Heart right ventricle (tissue), 16 donors: ENCODE measurements at regions not wholly inside any gene's neighbourhood (a gene's known extent, or its start where the extent isn't known, plus 50 kb on each side); places are given as distances from the start of the nearest gene placed in this dataset.

Source experiments
- ATAC-seq, 8 donors: fragments of 200-7000 bp; cut with Tn5 transposase; one replicate each; pipeline ENCODE4 v1.9.1; 2020; ENCODE audit warnings: mild to moderate bottlenecking in 8 of 8, moderate library complexity in 8 of 8, moderate number of reproducible peaks in 1 of 8
- DNase-seq, 2 donors: peaks; one replicate each; pipeline ENCODE4 v3.0.0-alpha.2; 2020
- H3K27ac ChIP-seq, 10 donors: fragments of 200-600 bp; sonication (generic) in 2 of 10; one replicate each; pipeline versions ENCODE4 v1.5.0 to v1.8.0; 2020 to 2022; ENCODE audit warnings: mild to moderate bottlenecking in 3 of 10
- H3K27me3 ChIP-seq, 7 donors: fragments of 200-600 bp; one replicate each; pipeline ENCODE4 v1.8.0; 2021 to 2022; ENCODE audit warnings: mild to moderate bottlenecking in 2 of 7
- H3K36me3 ChIP-seq, 9 donors: fragments of 200-600 bp; sonication (generic) in 1 of 9; one replicate each; pipeline versions ENCODE4 v1.5.0 to v1.8.0; 2020 to 2022; ENCODE audit warnings: mild to moderate bottlenecking in 2 of 9
- H3K4me1 ChIP-seq, 9 donors: fragments of 200-600 bp; sonication (generic) in 1 of 9; one replicate each; pipeline versions ENCODE4 v1.5.0 to v1.8.0; 2020 to 2022; ENCODE audit warnings: mild to moderate bottlenecking in 4 of 9
- H3K4me3 ChIP-seq, 10 donors: fragments of 200-600 bp; sonication (generic) in 2 of 10; one replicate each; pipeline versions ENCODE4 v1.5.0 to v1.8.0; 2020 to 2022; ENCODE audit warnings: mild to moderate bottlenecking in 7 of 10, moderate library complexity in 2 of 10
- H3K9me3 ChIP-seq, 11 donors: fragments of 200-600 bp in 10 of 11; sonication (generic) in 2 of 11; one replicate each; pipeline versions ENCODE4 v1.5.0 to v1.8.0; 2013 to 2022; ENCODE audit warnings: mild to moderate bottlenecking in 2 of 11, control low read depth in 1 of 11, moderate library complexity in 1 of 11
- WGBS, 2 donors: extraction: QIAGEN DNeasy Blood & Tissue Kit; methylation state at CpG; one replicate each; pipeline ENCODE4 v1.1.7; 2013; ENCODE audit warnings: inconsistent platforms in 1 of 2; 5-methylcytosine and 5-hydroxymethylcytosine counted together
- intact Hi-C, 10 donors: fragments of 100-400 bp; cut with DNase I; formaldehyde crosslinking; loops; one replicate each; pipeline versions ENCODE4 v1.11.1 to v1.14.2; 2022
- TF ChIP-seq, protein P1 (sequence below), 9 donors: fragments of 200-600 bp; sonication (generic) in 2 of 9; IDR thresholded peaks; one replicate each; pipeline versions ENCODE4 v1.5.0 to v1.8.0; 2021 to 2022; ENCODE audit warnings: antibody characterized with exemption in 9 of 9, mild to moderate bottlenecking in 5 of 9, moderate library complexity in 1 of 9
- donor health status: Arrhythmogenic right ventricular cardiomyopathy.
- donor health status: ischemic (EF 13 %, LVEDD 7.1; RV severe dilation, severe dysfunction).
- donor health status: healthy with polysubstance abuse.
- donor health status: DM: no; HTN: yes; CAD: no.
- donor health status: DM: no; HTN: no; CAD: no.
- donor health status: ischemic (EF 25% LVEDD 6.9; RV normal size, moderate dysfunction).
- donor health status: ischemic (EF 25% LVEDD 5.7; RV mildly dilated, moderate dysfunction).
- donor health status: healthy.
- donor health status: DM: yes; HTN: yes; CAD: no.
- donor health status: Ischemic cardiomyopathy.
- donor health status: ischemic (EF 35%, LVEDD 5.7; RV mildly dilated, moderate dysfunction).
- donor health status: nonischemic (EF 11% LVEDD 7.7; RV severe dilation, severe dysfunction).
- donor health status: DM: yes; HTN: yes; CAD: no.
- donor health status: PGD.
- donor health status: ischemic (EF 29% LVEDD 5.4; RV normal size, mild dysfunction).
- donor health status: nonischemic (EF 23%, LVEDD 6.1; RV moderate dilation, normal function).

DNA sequence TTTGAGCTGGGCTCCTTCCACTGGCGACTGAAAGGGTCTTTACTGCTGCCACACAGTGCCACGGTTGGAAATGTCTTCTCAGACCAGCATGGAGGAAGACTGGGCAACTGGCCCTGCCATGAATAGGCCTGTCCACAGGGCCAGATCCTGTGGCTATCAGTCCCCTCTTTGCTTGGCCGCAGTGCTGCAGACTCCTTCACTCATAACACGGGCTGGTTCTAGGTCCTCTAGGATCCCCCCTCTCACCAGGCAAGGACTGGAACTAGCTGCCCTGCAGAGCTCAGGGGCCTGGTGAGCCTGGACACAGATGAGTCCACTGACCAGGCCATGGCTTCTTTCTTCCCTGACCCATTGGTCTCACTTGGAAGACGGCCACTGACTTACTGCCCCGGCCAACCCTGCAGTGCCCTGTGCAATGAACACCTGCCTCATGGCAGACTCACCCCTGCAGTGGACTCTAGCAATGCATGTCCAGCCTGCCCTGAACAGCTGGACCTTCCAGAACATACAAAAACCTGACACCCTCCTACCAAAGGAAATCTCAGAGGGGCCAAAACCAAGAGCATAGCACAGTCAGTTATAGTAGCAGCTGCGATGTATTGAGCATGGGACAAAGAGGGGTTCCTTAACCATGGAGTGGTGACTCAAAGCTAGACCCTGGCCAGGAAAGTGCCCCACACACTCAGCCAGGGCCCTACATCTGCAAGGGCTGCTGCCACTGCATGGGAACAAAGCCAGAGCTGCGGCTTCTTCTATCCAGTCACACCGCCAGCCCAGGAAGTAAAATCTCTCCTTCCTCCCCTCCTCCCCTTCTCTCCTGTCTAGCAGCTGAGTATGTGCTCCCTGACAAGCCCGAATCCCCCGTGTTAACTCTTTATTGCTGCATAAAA, 72.1 kb upstream of the ITGA11 start:
- Histone ChIP-seq H3K4me3 (no peak overlapping the region), H3K9me3 (no peaks in the 10 kb centered on the region), H3K4me1 (peaks cover 0 to 8% (median 0%) of the 10 kb centered on the region in 9 donors), H3K27me3 (peaks cover 0 to 5% (median 0%) of the 10 kb centered on the region in 7 donors), H3K27ac (no peak overlapping the region), H3K36me3 (no peaks in the 10 kb centered on the region)
- intact Hi-C loops, result no loop called here
- 69 to 72% methylated on average over 11 of the region's 11 CpGs for WGBS, 2 donors
- TF ChIP-seq, protein P1, sequence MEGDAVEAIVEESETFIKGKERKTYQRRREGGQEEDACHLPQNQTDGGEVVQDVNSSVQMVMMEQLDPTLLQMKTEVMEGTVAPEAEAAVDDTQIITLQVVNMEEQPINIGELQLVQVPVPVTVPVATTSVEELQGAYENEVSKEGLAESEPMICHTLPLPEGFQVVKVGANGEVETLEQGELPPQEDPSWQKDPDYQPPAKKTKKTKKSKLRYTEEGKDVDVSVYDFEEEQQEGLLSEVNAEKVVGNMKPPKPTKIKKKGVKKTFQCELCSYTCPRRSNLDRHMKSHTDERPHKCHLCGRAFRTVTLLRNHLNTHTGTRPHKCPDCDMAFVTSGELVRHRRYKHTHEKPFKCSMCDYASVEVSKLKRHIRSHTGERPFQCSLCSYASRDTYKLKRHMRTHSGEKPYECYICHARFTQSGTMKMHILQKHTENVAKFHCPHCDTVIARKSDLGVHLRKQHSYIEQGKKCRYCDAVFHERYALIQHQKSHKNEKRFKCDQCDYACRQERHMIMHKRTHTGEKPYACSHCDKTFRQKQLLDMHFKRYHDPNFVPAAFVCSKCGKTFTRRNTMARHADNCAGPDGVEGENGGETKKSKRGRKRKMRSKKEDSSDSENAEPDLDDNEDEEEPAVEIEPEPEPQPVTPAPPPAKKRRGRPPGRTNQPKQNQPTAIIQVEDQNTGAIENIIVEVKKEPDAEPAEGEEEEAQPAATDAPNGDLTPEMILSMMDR (IDR thresholded peaks at IDR 0.05), result no peak
- no peak for DNase-seq
- ATAC-seq, result no peak

DNA sequence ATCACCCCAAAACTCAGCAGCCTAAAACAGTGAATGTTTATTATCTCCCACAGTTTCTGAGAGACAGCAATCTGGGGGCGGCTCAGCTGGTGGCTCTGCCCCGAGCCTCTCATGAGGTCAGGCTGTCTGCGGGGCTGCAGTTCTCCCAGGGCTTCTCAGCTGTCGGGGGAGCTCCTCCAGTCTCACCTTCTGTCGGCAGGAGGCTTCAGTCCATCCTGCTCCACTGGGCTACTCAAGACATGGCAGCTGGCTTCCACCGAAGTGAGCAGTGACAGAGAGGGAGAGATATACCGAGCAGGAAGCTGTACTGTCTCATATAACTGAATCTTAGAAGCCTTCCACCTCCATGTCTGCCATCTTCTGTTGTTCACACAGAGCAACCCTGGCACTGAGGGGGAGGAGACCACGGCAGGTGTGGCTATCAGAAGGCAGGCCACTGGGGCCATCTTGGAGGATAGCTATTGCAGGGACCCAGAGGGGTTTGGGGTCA, 72.8 kb upstream of the ITGA11 start:
- H3K4me1 ChIP-seq, result peaks cover 0 to 8% (median 0%) of the 10 kb centered on the region in 9 donors
- WGBS, 2 donors, result 50 to 54% methylated on average over 8 of the region's 8 CpGs
- H3K4me3 ChIP-seq, result no peak overlapping the region

DNA sequence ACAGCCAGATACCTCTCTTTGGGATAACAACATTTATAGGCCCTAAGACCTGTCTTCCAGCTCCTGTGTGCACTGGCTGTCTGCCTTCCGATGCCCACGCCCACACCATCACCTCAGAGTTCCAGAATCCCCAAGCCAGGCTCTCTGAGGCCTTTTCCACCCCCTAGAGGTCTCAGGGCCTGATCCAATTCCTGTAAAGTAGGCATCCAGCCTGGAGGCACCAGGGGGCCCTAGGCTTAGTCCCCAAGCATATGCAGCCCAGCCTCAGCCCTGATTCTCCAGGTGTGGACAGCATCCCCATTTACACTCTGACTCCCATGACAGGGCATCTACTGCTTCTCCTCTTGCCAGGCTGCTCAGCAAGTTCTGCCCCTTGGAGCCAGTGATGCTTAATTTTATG, 72.7 kb upstream of the CORO2B start:
- TF ChIP-seq, protein P1 (IDR thresholded peaks at IDR 0.05), result no peak
- no peaks in the 10 kb centered on the region for H3K36me3 ChIP-seq
- peaks cover 0 to 5% (median 0%) of the 10 kb centered on the region in 7 donors for H3K27me3 ChIP-seq
- peaks cover 0 to 12% (median 4%) of the 10 kb centered on the region in 9 donors for H3K4me1 ChIP-seq
- intact Hi-C loops, result no loop called here
- H3K9me3 ChIP-seq, result no peaks in the 10 kb centered on the region
- ATAC-seq, result no peak
- H3K4me3 ChIP-seq, result no peak overlapping the region
- H3K27ac ChIP-seq, result no peak overlapping the region
- DNase-seq, result no peak
- WGBS, 2 donors, result 93 to 97% methylated on average over 2 of the region's 2 CpGs

More for the DNA sequence above, 72.8 kb upstream of the ITGA11 start:
- no peak overlapping the region for H3K27ac ChIP-seq
- DNase-seq (no peak), ATAC-seq (no peak)
- peaks cover 0 to 5% (median 0%) of the 10 kb centered on the region in 7 donors for H3K27me3 ChIP-seq
- intact Hi-C loops, result no loop called here
- TF ChIP-seq, protein P1 (IDR thresholded peaks at IDR 0.05), result no peak
- H3K36me3 ChIP-seq, result no peaks in the 10 kb centered on the region
- H3K9me3 ChIP-seq, result no peaks in the 10 kb centered on the region

DNA sequence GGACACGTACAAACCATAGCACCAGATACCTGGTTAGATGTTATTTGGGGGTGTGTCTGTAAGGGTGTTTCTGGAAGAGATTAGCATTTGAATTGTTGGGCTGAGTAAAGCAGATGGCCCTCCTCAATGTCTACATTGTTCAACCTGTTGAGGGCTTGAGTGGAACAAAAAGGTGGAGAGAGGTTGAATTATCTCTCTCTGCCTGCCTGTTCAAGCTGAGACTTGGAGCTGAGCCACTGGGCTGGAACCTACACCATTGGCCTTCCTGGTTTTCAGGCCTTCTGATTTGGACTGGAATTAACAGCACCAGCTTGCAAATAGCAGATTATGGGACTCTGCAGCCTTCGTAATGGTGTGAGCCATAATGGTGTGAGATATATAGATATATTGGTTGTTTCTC, 71.3 kb upstream of the CORO2B start:
- no peak overlapping the region for H3K4me3 ChIP-seq
- intact Hi-C loops, result no loop called here
- no peak for DNase-seq
- H3K27me3 ChIP-seq, result peaks cover 0 to 5% (median 0%) of the 10 kb centered on the region in 7 donors
- no peaks in the 10 kb centered on the region for H3K9me3 ChIP-seq
- no peak for ATAC-seq
- H3K4me1 ChIP-seq, result peaks cover 0 to 24% (median 10%) of the 10 kb centered on the region in 9 donors
- TF ChIP-seq, protein P1 (IDR thresholded peaks at IDR 0.05), result no peak
- H3K36me3 ChIP-seq, result no peaks in the 10 kb centered on the region
- no peak overlapping the region for H3K27ac ChIP-seq
- 97 to 98% methylated on average over 2 of the region's 2 CpGs for WGBS, 2 donors
